SK-N-SH treated with all-trans-retinoic acid at 6 μM for 48 hours (cell line): ENCODE measurements at regions not wholly inside any gene's neighbourhood (a gene's known extent, or its start where the extent isn't known, plus 50 kb on each side); places are given as distances from the start of the nearest gene placed in this dataset.

Experiments used
- ATAC-seq: fragments of 200-7000 bp; cut with Tn5 transposase; 3 replicates; pipeline ENCODE4 v1.9.1; 2020; ENCODE audit warnings: mild to moderate bottlenecking, moderate library complexity
- ARNTL ChIP-seq: fragments of 450-650 bp; formaldehyde crosslinking; IDR thresholded peaks from 2 replicates; pipeline ENCODE4 v1.5.0; 2020; ENCODE audit warnings: low read depth, mild to moderate bottlenecking, moderate library complexity, borderline replicate concordance
- CSDC2 ChIP-seq: fragments of 250-450 bp; sonication (Bioruptor Pico); IDR thresholded peaks from 2 replicates; pipeline ENCODE4 v1.5.0; 2020; ENCODE audit warnings: mild to moderate bottlenecking, moderate library complexity
- GLIS3 ChIP-seq: fragments of 250-450 bp; sonication (Bioruptor Pico); IDR thresholded peaks from 2 replicates; pipeline ENCODE4 v1.5.0; 2020; ENCODE audit warnings: mild to moderate bottlenecking, moderate library complexity
- ISL1 ChIP-seq: fragments of 250-450 bp; sonication (Bioruptor Pico); IDR thresholded peaks from 2 replicates; pipeline ENCODE4 v2.1.2; 2022; ENCODE audit warnings: mild to moderate bottlenecking, moderate library complexity
- PPARA ChIP-seq: fragments of 250-450 bp; sonication (Bioruptor Pico); IDR thresholded peaks from 2 replicates; pipeline ENCODE4 v1.5.0; 2020; ENCODE audit warnings: mild to moderate bottlenecking, borderline replicate concordance
- RARB ChIP-seq: fragments of 250-450 bp; sonication (Bioruptor Pico); IDR thresholded peaks from 2 replicates; pipeline ENCODE4 v1.8.0; 2021; ENCODE audit warnings: mild to moderate bottlenecking, moderate library complexity
- SNAI2 ChIP-seq: fragments of 250-450 bp; sonication (Bioruptor Pico); IDR thresholded peaks from 2 replicates; pipeline ENCODE4 v1.5.0; 2020; ENCODE audit warnings: mild to moderate bottlenecking, moderate library complexity
- TCF4 ChIP-seq: fragments of 250-450 bp; sonication (Bioruptor Pico); IDR thresholded peaks from 2 replicates; pipeline ENCODE4 v1.8.0; 2021; ENCODE audit warnings: mild to moderate bottlenecking, moderate library complexity, borderline replicate concordance
- TOX ChIP-seq: fragments of 250-450 bp; sonication (Bioruptor Pico); IDR thresholded peaks from 2 replicates; pipeline ENCODE4 v1.8.0; 2021; ENCODE audit warnings: mild to moderate bottlenecking, moderate library complexity, borderline replicate concordance
- ZC3H10 ChIP-seq: fragments of 250-450 bp; sonication (Bioruptor Pico); IDR thresholded peaks from 2 replicates; pipeline ENCODE4 v1.5.1; 2021; ENCODE audit warnings: mild to moderate bottlenecking, moderate library complexity
- ZFP3 ChIP-seq: fragments of 250-450 bp; sonication (Bioruptor Pico); IDR thresholded peaks from 2 replicates; pipeline ENCODE4 v1.5.0; 2020; ENCODE audit warnings: mild to moderate bottlenecking, moderate library complexity
- ZFP30 ChIP-seq: fragments of 450-650 bp; formaldehyde crosslinking; IDR thresholded peaks from 2 replicates; pipeline ENCODE4 v1.5.0; 2022; ENCODE audit warnings: mild to moderate bottlenecking, moderate library complexity
- ZNF565 ChIP-seq: fragments of 450-650 bp; formaldehyde crosslinking; conservative IDR thresholded peaks from 2 replicates; pipeline ENCODE4 v1.5.0; 2020; ENCODE audit warnings: low read depth, mild to moderate bottlenecking, moderate library complexity
- ZNF70 ChIP-seq: fragments of 450-650 bp; formaldehyde crosslinking; IDR thresholded peaks from 2 replicates; pipeline ENCODE4 v1.5.0; 2020; ENCODE audit warnings: mild to moderate bottlenecking, moderate library complexity
- ZNF8 ChIP-seq: fragments of 450-650 bp; formaldehyde crosslinking; IDR thresholded peaks from 2 replicates; pipeline ENCODE4 v1.5.0; 2020; ENCODE audit warnings: mild to moderate bottlenecking, moderate library complexity
- TF ChIP-seq, protein P1 (sequence below): fragments of 250-450 bp; sonication (Bioruptor Pico); IDR thresholded peaks from 2 replicates; pipeline ENCODE4 v1.5.0; 2020; ENCODE audit warnings: mild to moderate bottlenecking, moderate library complexity
- TF ChIP-seq, protein P2 (sequence below): fragments of 250-450 bp; sonication (Bioruptor Pico); IDR thresholded peaks from 2 replicates; pipeline ENCODE4 v1.8.0; 2020; ENCODE audit warnings: mild to moderate bottlenecking, moderate library complexity, borderline replicate concordance
- TF ChIP-seq, protein P3 (sequence below): fragments of 250-450 bp; sonication (Bioruptor Pico); IDR thresholded peaks from 2 replicates; pipeline ENCODE4 v1.8.0; 2021; ENCODE audit warnings: low read depth, mild to moderate bottlenecking, moderate library complexity, borderline replicate concordance

DNA sequence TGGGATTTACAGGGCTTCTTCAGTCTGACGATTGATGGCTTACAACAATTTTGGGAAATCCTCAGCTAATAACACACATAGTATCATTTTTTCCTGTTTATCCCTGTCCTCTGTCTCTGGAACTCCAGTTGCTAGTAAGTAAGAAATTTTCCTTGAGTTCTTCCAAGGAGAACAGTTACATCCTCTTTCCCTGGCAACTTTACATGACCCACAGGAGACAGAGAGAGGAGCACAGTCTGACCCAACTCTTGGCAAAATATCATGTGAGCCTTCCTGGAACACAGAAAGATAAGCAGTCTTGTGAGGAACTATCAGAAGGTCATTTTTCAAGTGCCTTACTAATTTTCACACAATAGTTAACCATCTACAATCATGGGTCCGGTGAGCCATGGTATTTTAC lies 578.7 kb upstream of the PABPC4L start:
- ATAC-seq: no peak
- TF ChIP-seq ZNF565 (no peak), ZNF8 (CRISPR knock-in tag) (no peak), CSDC2 (CRISPR knock-in tag) (no peak), ZFP30 (no peak), ZNF70 (CRISPR knock-in tag) (no peak)
- TF ChIP-seq, protein P1, sequence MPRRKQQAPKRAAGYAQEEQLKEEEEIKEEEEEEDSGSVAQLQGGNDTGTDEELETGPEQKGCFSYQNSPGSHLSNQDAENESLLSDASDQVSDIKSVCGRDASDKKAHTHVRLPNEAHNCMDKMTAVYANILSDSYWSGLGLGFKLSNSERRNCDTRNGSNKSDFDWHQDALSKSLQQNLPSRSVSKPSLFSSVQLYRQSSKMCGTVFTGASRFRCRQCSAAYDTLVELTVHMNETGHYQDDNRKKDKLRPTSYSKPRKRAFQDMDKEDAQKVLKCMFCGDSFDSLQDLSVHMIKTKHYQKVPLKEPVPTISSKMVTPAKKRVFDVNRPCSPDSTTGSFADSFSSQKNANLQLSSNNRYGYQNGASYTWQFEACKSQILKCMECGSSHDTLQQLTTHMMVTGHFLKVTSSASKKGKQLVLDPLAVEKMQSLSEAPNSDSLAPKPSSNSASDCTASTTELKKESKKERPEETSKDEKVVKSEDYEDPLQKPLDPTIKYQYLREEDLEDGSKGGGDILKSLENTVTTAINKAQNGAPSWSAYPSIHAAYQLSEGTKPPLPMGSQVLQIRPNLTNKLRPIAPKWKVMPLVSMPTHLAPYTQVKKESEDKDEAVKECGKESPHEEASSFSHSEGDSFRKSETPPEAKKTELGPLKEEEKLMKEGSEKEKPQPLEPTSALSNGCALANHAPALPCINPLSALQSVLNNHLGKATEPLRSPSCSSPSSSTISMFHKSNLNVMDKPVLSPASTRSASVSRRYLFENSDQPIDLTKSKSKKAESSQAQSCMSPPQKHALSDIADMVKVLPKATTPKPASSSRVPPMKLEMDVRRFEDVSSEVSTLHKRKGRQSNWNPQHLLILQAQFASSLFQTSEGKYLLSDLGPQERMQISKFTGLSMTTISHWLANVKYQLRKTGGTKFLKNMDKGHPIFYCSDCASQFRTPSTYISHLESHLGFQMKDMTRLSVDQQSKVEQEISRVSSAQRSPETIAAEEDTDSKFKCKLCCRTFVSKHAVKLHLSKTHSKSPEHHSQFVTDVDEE (CRISPR knock-in tag): no peak
- TF ChIP-seq, protein P2, sequence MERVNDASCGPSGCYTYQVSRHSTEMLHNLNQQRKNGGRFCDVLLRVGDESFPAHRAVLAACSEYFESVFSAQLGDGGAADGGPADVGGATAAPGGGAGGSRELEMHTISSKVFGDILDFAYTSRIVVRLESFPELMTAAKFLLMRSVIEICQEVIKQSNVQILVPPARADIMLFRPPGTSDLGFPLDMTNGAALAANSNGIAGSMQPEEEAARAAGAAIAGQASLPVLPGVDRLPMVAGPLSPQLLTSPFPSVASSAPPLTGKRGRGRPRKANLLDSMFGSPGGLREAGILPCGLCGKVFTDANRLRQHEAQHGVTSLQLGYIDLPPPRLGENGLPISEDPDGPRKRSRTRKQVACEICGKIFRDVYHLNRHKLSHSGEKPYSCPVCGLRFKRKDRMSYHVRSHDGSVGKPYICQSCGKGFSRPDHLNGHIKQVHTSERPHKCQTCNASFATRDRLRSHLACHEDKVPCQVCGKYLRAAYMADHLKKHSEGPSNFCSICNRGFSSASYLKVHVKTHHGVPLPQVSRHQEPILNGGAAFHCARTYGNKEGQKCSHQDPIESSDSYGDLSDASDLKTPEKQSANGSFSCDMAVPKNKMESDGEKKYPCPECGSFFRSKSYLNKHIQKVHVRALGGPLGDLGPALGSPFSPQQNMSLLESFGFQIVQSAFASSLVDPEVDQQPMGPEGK (CRISPR knock-in tag): no peak

DNA sequence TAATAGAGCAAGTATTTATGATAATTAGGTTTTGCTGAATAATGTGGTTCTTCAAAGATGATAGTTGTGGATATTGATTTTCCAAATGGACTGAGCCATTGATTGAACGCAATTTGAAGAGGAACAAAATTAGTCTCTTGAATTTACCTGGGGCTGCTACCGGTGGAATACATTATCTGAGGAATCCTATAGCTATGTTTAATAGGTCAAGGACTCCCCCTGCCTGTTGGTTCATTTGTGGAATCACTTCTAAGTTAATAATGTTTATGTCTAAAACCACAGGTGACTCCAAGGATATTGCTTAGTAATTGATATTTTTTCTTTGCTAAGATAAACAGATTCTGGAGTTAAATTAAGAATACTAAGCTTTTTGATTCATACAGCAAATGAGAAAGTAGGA lies 576.0 kb upstream of the PABPC4L start:
- no peak for TF ChIP-seq CSDC2 (CRISPR knock-in tag)
- no peak for ATAC-seq

DNA sequence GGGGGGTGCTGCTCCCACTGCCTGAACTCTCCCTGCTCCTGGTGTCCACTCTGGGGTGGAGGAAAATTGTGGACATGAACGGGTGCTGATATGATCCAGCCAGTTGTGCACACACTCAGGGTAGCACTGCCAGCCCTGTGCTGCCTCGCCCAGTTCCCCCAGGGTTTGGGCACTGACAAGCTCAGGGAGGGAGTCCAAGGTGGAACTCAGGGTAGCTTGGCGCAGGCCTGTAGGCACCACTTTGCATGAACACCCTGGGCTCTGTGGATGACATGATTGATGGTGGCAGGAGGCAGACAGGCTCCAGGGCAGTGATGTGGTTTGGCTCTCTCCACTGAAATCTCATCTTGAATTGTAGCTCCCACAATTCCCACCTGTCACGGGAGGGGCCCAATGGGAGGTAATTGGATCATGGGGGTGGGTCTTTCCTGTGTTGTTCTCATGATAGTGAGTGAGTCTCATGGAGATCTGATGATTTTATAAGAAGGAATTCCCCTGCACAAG lies 572.0 kb upstream of the PABPC4L start:
- ATAC-seq: no peak

DNA sequence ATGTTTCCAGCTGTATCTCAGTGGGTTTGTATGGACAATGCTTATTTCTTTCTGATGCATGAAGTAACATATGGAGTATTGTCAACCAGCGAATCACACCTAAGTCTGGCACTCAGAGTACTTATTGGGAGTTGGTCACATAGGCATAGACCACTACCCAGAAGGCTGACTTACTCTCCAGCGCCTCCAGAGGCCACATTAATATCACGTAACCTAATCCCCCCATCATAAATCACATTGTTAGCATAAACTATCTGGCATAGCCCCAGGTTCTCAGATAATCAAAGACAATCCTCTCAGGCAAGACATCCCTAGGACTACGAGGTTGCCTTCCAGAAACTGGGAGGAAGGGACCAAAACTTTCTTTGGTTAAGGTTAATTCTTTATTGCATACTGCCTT lies 560.5 kb upstream of the PABPC4L start:
- TF ChIP-seq, protein P3, sequence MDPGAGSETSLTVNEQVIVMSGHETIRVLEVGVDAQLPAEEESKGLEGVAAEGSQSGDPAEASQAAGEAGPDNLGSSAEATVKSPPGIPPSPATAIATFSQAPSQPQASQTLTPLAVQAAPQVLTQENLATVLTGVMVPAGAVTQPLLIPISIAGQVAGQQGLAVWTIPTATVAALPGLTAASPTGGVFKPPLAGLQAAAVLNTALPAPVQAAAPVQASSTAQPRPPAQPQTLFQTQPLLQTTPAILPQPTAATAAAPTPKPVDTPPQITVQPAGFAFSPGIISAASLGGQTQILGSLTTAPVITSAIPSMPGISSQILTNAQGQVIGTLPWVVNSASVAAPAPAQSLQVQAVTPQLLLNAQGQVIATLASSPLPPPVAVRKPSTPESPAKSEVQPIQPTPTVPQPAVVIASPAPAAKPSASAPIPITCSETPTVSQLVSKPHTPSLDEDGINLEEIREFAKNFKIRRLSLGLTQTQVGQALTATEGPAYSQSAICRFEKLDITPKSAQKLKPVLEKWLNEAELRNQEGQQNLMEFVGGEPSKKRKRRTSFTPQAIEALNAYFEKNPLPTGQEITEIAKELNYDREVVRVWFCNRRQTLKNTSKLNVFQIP (CRISPR knock-in tag): no peak
- TF ChIP-seq ZNF565: no peak
- TF ChIP-seq ZFP3: no peak
- no peak for TF ChIP-seq ISL1 (CRISPR knock-in tag)
- no peak for TF ChIP-seq ZC3H10 (CRISPR knock-in tag)
- TF ChIP-seq PPARA (CRISPR knock-in tag): no peak
- no peak for TF ChIP-seq ZNF70 (CRISPR knock-in tag)
- TF ChIP-seq ARNTL (CRISPR knock-in tag): no peak
- no peak for TF ChIP-seq ZNF8 (CRISPR knock-in tag)
- no peak for TF ChIP-seq RARB (CRISPR knock-in tag)
- TF ChIP-seq TOX: no peak
- TF ChIP-seq SNAI2: no peak
- no peak for ATAC-seq

More for the DNA sequence above, 572.0 kb upstream of the PABPC4L start:
- TF ChIP-seq, protein P2 (CRISPR knock-in tag): no peak
- TF ChIP-seq GLIS3: no peak
- no peak for TF ChIP-seq TOX
- TF ChIP-seq, protein P3 (CRISPR knock-in tag): no peak
- no peak for TF ChIP-seq RARB (CRISPR knock-in tag)
- no peak for TF ChIP-seq TCF4 (CRISPR knock-in tag)
- TF ChIP-seq, all 23 proteins: peak for 0
